ENCODE measurements at regions not wholly inside any gene's neighbourhood (a gene's known extent, or its start where the extent isn't known, plus 50 kb on each side); places are given as distances from the start of the nearest gene placed in this dataset.

- H3K4me3 ChIP-seq (ENCODE audit: low read depth, low read length, poor library complexity, severe bottlenecking): no peak overlapping the region
- no peak overlapping the region for H3K27ac ChIP-seq (ENCODE audit: low read depth, low read length, poor library complexity, severe bottlenecking)
- BruUV-seq (replicated peaks): no TSS peak
- no peak for TF ChIP-seq CTCF (conservative IDR thresholded peaks at IDR 0.05; ENCODE audit: low read depth, low read length)
- TF ChIP-seq EZH2 (IDR thresholded peaks at IDR 0.05; ENCODE audit: borderline replicate concordance, low read depth, low read length, poor library complexity, severe bottlenecking): no peak
- ChIA-PET POLR2A (ENCODE audit: low non-redundant PET) (interaction anchor here (0.6 kb wide), 1 partner anchor 24 kb away, joined by 3 read pairs; no protein-coding TSS in a partner anchor), CTCF (no interaction called here)
- H3K9me3 ChIP-seq (ENCODE audit: low read depth, low read length, poor library complexity, severe bottlenecking): no peaks in the 10 kb centered on the region
- H3K4me1 ChIP-seq (ENCODE audit: insufficient read depth, low read length, poor library complexity, severe bottlenecking): no peaks in the 10 kb centered on the region
- DNase-seq (ENCODE audit: low spot score): no peak
- H3K36me3 ChIP-seq (ENCODE audit: insufficient read depth, low read length, poor library complexity, severe bottlenecking): no peaks in the 10 kb centered on the region
- intact Hi-C loops (cut with micrococcal nuclease; ENCODE audit: unreplicated experiment): no loop called here
- no peaks in the 10 kb centered on the region for H3K27me3 ChIP-seq (replicated peaks; ENCODE audit: insufficient read depth, low read depth, low read length, poor library complexity)
These were observed 206.8 kb upstream of the NPSR1 start for GRCh38 chr7:34451183-34451582.

- intact Hi-C loops (cut with micrococcal nuclease; ENCODE audit: unreplicated experiment): no loop called here
- no peaks in the 10 kb centered on the region for H3K27me3 ChIP-seq (replicated peaks; ENCODE audit: insufficient read depth, low read depth, low read length, poor library complexity)
- ChIA-PET POLR2A (ENCODE audit: low non-redundant PET) (no interaction called here), CTCF (no interaction called here)
- no peaks in the 10 kb centered on the region for H3K4me1 ChIP-seq (ENCODE audit: insufficient read depth, low read length, poor library complexity, severe bottlenecking)
- H3K4me3 ChIP-seq (ENCODE audit: low read depth, low read length, poor library complexity, severe bottlenecking): no peak overlapping the region
- no peak for DNase-seq (ENCODE audit: low spot score)
- TF ChIP-seq EZH2 (IDR thresholded peaks at IDR 0.05; ENCODE audit: borderline replicate concordance, low read depth, low read length, poor library complexity, severe bottlenecking) (no peak), CTCF (conservative IDR thresholded peaks at IDR 0.05; ENCODE audit: low read depth, low read length) (no peak)
- no peak overlapping the region for H3K27ac ChIP-seq (ENCODE audit: low read depth, low read length, poor library complexity, severe bottlenecking)
- no peaks in the 10 kb centered on the region for H3K36me3 ChIP-seq (ENCODE audit: insufficient read depth, low read length, poor library complexity, severe bottlenecking)
- no peaks in the 10 kb centered on the region for H3K9me3 ChIP-seq (ENCODE audit: low read depth, low read length, poor library complexity, severe bottlenecking)
- no TSS peak for BruUV-seq (replicated peaks)
These were observed 206.1 kb upstream of the NPSR1 start for GRCh38 chr7:34451923-34452322.

- ChIA-PET POLR2A (ENCODE audit: low non-redundant PET) (interaction anchor here (0.6 kb wide), 1 partner anchor 85 kb away, joined by 3 read pairs; no protein-coding TSS in a partner anchor), CTCF (no interaction called here)
- Histone ChIP-seq H3K27me3 (replicated peaks; ENCODE audit: insufficient read depth, low read depth, low read length, poor library complexity) (no peaks in the 10 kb centered on the region), H3K36me3 (ENCODE audit: insufficient read depth, low read length, poor library complexity, severe bottlenecking) (no peaks in the 10 kb centered on the region), H3K4me1 (ENCODE audit: insufficient read depth, low read length, poor library complexity, severe bottlenecking) (no peaks in the 10 kb centered on the region), H3K27ac (ENCODE audit: low read depth, low read length, poor library complexity, severe bottlenecking) (no peak overlapping the region), H3K4me3 (ENCODE audit: low read depth, low read length, poor library complexity, severe bottlenecking) (no peak overlapping the region), H3K9me3 (ENCODE audit: low read depth, low read length, poor library complexity, severe bottlenecking) (no peaks in the 10 kb centered on the region)
- BruUV-seq (replicated peaks): no TSS peak
- no peak for DNase-seq (ENCODE audit: low spot score)
- intact Hi-C loops (cut with micrococcal nuclease; ENCODE audit: unreplicated experiment): no loop called here
- TF ChIP-seq CTCF (conservative IDR thresholded peaks at IDR 0.05; ENCODE audit: low read depth, low read length): no peak
- no peak for TF ChIP-seq EZH2 (IDR thresholded peaks at IDR 0.05; ENCODE audit: borderline replicate concordance, low read depth, low read length, poor library complexity, severe bottlenecking)
These were observed 205.7 kb upstream of the NPSR1 start for GRCh38 chr7:34452363-34452762.

Measured in A673 (cell line).